ENCODE measurements at regions not wholly inside any gene's neighbourhood (a gene's known extent, or its start where the extent isn't known, plus 50 kb on each side); places are given as distances from the start of the nearest gene placed in this dataset.

DNA sequence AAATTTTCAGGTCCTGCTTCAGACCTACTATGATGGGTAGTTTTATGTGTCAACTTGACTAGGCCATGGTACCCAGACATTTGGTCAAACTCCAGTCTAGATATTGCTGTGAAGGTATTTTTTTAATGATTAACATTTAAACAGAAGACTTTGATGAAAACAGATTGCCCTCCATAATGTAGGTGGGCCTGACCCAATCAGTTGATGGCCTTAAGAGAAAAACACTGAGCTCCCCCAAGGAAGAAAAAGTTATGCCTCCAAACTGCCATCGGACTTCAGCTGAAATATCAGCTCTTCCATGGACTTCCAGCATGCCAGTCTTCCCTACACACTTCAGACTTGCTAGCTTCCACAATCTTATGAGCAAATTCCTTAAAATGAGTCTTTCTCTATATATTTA is 67.3 kb upstream of the TYRP1 start:
- H3K27ac ChIP-seq (ENCODE audit: insufficient read depth in 1 of 2, low read depth in 1 of 2, low read length in 2 of 2, poor library complexity in 1 of 2, severe bottlenecking in 2 of 2): no peak overlapping the region
- CTCF ChIA-PET: no interaction called here
- WGBS (ENCODE audit: insufficient coverage): 83% methylated on average over 1 of the region's 1 CpG

DNA sequence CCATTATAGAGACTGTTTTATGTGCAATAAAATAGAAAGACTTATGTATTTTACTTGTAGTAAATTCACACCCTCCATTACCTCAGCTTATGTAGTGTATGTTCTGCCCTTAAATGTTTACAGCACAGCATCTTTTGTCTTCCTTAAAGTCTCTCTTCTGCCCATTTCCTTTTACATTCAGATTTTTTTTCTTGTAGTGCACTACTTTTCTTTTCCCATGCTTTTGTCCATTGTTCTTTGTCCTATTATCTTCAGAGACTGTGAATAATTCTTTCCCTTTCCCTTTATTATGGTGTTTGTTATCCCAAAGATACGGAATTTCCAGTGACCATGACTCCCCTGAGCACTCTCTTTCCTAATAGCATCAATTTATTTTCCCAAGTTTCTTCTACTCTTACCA is 66.1 kb upstream of the TYRP1 start:
- no peak for DNase-seq
- POLR2A ChIA-PET: no interaction called here
- 56% methylated on average over 1 of the region's 1 CpG for WGBS (ENCODE audit: insufficient coverage)
- Histone ChIP-seq H3K9me3 (ENCODE audit: control extremely low read depth in 1 of 5, control insufficient read depth in 4 of 5, insufficient read depth in 2 of 5, low read depth in 1 of 5, low read length in 4 of 5) (no peaks in the 10 kb centered on the region), H3K36me3 (ENCODE audit: control insufficient read depth in 4 of 4, insufficient read depth in 4 of 4, low read length in 3 of 4) (no peaks in the 10 kb centered on the region), H3K27me3 (replicated peaks in 2 of 5; ENCODE audit: control insufficient read depth in 4 of 5, insufficient read depth in 5 of 5, low read length in 4 of 5) (peaks cover 0 to 2% (median 0%) of the 10 kb centered on the region in 5 experiments), H3K27ac (ENCODE audit: insufficient read depth in 1 of 2, low read depth in 1 of 2, low read length in 2 of 2, poor library complexity in 1 of 2, severe bottlenecking in 2 of 2) (no peak overlapping the region), H3K4me3 (ENCODE audit: control insufficient read depth in 1 of 7, extremely low read depth in 1 of 7, insufficient read depth in 4 of 7, low read depth in 2 of 7, low read length in 6 of 7) (no peak overlapping the region), H3K4me1 (ENCODE audit: control extremely low read depth in 1 of 4, control insufficient read depth in 4 of 4, insufficient read depth in 4 of 4, low read length in 3 of 4) (no peaks in the 10 kb centered on the region)
- CTCF ChIA-PET: no interaction called here

More for the DNA sequence above, 67.3 kb upstream of the TYRP1 start:
- Histone ChIP-seq H3K27me3 (replicated peaks in 2 of 5; ENCODE audit: control insufficient read depth in 4 of 5, insufficient read depth in 5 of 5, low read length in 4 of 5) (peaks cover 0 to 2% (median 0%) of the 10 kb centered on the region in 5 experiments), H3K36me3 (ENCODE audit: control insufficient read depth in 4 of 4, insufficient read depth in 4 of 4, low read length in 3 of 4) (no peaks in the 10 kb centered on the region), H3K4me3 (ENCODE audit: control insufficient read depth in 1 of 7, extremely low read depth in 1 of 7, insufficient read depth in 4 of 7, low read depth in 2 of 7, low read length in 6 of 7) (no peak overlapping the region), H3K9me3 (ENCODE audit: control extremely low read depth in 1 of 5, control insufficient read depth in 4 of 5, insufficient read depth in 2 of 5, low read depth in 1 of 5, low read length in 4 of 5) (no peaks in the 10 kb centered on the region), H3K4me1 (ENCODE audit: control extremely low read depth in 1 of 4, control insufficient read depth in 4 of 4, insufficient read depth in 4 of 4, low read length in 3 of 4) (no peaks in the 10 kb centered on the region)
- POLR2A ChIA-PET: no interaction called here
- no peak for DNase-seq

DNA sequence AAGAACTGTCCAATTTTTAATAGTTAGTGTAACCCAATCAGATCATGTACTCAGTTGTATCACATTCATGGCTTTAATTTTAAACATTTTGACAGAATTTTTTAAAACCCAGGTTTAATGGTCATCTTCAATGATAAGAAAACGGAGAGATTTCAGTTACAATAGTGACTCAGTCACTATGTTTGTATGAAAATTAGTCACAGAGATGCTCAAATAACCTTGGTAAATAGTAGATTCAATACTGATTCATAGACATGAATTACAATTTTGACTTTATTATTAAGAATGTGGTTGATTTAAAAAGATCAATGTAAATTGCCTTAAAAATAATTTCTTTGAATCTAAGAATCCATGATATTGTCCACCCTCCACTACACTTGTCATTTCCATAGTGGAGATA is 64.6 kb upstream of the TYRP1 start:
- no peaks in the 10 kb centered on the region for H3K36me3 ChIP-seq (ENCODE audit: control insufficient read depth in 4 of 4, insufficient read depth in 4 of 4, low read length in 3 of 4)
- no peaks in the 10 kb centered on the region for H3K9me3 ChIP-seq (ENCODE audit: control extremely low read depth in 1 of 5, control insufficient read depth in 4 of 5, insufficient read depth in 2 of 5, low read depth in 1 of 5, low read length in 4 of 5)
- no peak overlapping the region for H3K27ac ChIP-seq (ENCODE audit: insufficient read depth in 1 of 2, low read depth in 1 of 2, low read length in 2 of 2, poor library complexity in 1 of 2, severe bottlenecking in 2 of 2)
- no peak for DNase-seq
- H3K4me3 ChIP-seq (ENCODE audit: control insufficient read depth in 1 of 7, extremely low read depth in 1 of 7, insufficient read depth in 4 of 7, low read depth in 2 of 7, low read length in 6 of 7): no peak overlapping the region
- peaks cover 0 to 2% (median 0%) of the 10 kb centered on the region in 5 experiments for H3K27me3 ChIP-seq (replicated peaks in 2 of 5; ENCODE audit: control insufficient read depth in 4 of 5, insufficient read depth in 5 of 5, low read length in 4 of 5)
- POLR2A ChIA-PET: no interaction called here
- CTCF ChIA-PET: no interaction called here
- no CpG with 5 or more reads among the region's 1 CpG for WGBS (ENCODE audit: insufficient coverage)
- H3K4me1 ChIP-seq (ENCODE audit: control extremely low read depth in 1 of 4, control insufficient read depth in 4 of 4, insufficient read depth in 4 of 4, low read length in 3 of 4): no peaks in the 10 kb centered on the region

DNA sequence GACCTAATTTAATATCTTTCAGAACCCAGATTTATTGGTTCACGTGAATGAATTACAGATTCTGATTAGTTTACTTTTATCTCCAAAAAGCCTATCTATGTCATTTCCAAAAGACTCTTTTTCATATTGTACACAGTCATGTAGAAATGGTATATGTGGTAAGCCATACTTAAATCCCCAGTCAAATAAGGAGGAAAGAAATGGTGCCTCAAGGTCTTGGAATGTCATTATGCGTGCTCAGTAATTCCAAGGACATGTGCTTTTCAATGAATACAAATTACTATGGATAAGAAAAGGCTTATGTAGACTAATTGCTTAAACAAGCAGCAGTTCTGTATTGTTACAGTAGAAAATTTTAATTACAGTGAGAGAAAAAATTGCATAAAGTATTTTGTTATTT is 64.1 kb upstream of the TYRP1 start:
- POLR2A ChIA-PET: no interaction called here
- CTCF ChIA-PET: no interaction called here
- H3K27me3 ChIP-seq (replicated peaks in 2 of 5; ENCODE audit: control insufficient read depth in 4 of 5, insufficient read depth in 5 of 5, low read length in 4 of 5): peaks cover 0 to 2% (median 0%) of the 10 kb centered on the region in 5 experiments

DNA sequence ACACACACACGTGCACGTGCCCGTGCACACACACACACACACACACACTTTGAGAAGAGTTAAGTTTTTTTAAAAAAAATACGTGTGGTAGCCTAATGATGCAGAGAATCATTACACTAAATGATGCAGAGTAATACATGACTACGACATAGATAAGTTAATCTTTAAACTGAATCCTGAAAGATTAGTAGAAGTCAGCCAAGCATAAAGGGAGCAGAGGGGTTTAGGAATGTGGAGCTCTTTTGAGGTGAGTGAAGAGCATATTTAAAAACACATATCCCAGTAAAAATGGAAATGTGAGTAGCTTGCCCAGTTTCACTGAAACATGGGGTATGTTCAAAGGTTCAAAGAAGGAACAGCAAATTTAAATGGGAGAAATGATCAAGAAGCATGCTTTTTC is 61.3 kb upstream of the TYRP1 start:
- H3K36me3 ChIP-seq (ENCODE audit: control insufficient read depth in 4 of 4, insufficient read depth in 4 of 4, low read length in 3 of 4): no peaks in the 10 kb centered on the region
- peaks cover 0 to 2% (median 0%) of the 10 kb centered on the region in 5 experiments for H3K27me3 ChIP-seq (replicated peaks in 2 of 5; ENCODE audit: control insufficient read depth in 4 of 5, insufficient read depth in 5 of 5, low read length in 4 of 5)
- ChIA-PET CTCF (no interaction called here), POLR2A (no interaction called here)
- WGBS (ENCODE audit: insufficient coverage): 90% methylated on average over 2 of the region's 5 CpGs
- no peak overlapping the region for H3K27ac ChIP-seq (ENCODE audit: insufficient read depth in 1 of 2, low read depth in 1 of 2, low read length in 2 of 2, poor library complexity in 1 of 2, severe bottlenecking in 2 of 2)
- H3K4me1 ChIP-seq (ENCODE audit: control extremely low read depth in 1 of 4, control insufficient read depth in 4 of 4, insufficient read depth in 4 of 4, low read length in 3 of 4): no peaks in the 10 kb centered on the region
- H3K9me3 ChIP-seq (ENCODE audit: control extremely low read depth in 1 of 5, control insufficient read depth in 4 of 5, insufficient read depth in 2 of 5, low read depth in 1 of 5, low read length in 4 of 5): no peaks in the 10 kb centered on the region
- H3K4me3 ChIP-seq (ENCODE audit: control insufficient read depth in 1 of 7, extremely low read depth in 1 of 7, insufficient read depth in 4 of 7, low read depth in 2 of 7, low read length in 6 of 7): no peak overlapping the region
- no peak for DNase-seq

More for the DNA sequence above, 64.1 kb upstream of the TYRP1 start:
- no peak overlapping the region for H3K27ac ChIP-seq (ENCODE audit: insufficient read depth in 1 of 2, low read depth in 1 of 2, low read length in 2 of 2, poor library complexity in 1 of 2, severe bottlenecking in 2 of 2)
- WGBS (ENCODE audit: insufficient coverage): no CpG with 5 or more reads among the region's 2 CpGs
- H3K9me3 ChIP-seq (ENCODE audit: control extremely low read depth in 1 of 5, control insufficient read depth in 4 of 5, insufficient read depth in 2 of 5, low read depth in 1 of 5, low read length in 4 of 5): no peaks in the 10 kb centered on the region
- H3K4me1 ChIP-seq (ENCODE audit: control extremely low read depth in 1 of 4, control insufficient read depth in 4 of 4, insufficient read depth in 4 of 4, low read length in 3 of 4): no peaks in the 10 kb centered on the region
- no peak overlapping the region for H3K4me3 ChIP-seq (ENCODE audit: control insufficient read depth in 1 of 7, extremely low read depth in 1 of 7, insufficient read depth in 4 of 7, low read depth in 2 of 7, low read length in 6 of 7)
- no peaks in the 10 kb centered on the region for H3K36me3 ChIP-seq (ENCODE audit: control insufficient read depth in 4 of 4, insufficient read depth in 4 of 4, low read length in 3 of 4)
- DNase-seq: no peak

DNA sequence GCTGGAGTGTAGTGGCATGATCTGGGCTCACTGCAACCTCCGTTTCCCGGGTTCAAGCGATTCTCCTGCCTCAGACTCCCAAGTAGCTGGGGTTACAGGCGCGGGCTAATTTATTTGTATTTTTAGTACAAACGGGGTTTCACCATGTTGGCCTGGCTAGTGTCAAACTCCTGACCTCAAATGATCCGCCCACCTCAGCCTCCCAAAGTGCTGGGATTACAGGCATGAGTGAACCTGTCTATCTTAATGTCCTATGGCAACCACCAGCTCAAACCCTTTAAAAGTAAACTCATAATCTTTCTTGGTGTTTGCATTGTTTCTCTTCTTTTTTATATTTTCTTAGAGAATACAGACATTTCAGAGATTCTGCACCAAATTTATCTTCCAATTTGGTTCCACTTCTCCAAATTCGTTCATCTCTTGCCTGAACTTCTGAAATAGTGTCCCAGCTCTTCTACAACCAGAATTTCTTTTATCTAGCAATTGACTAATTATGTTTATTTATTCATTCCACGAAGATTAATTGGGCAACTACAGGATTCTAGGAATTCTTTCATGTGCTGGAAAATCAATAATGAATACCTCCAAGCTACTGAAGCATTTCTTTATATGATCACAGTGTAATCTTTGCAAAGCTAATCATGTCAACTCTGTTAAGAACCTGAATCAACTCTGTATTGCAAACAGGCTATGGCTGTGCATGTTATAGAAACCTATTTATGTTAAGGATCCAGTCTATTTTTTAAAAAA is 60.0 kb upstream of the TYRP1 start:
- no peak for DNase-seq
- ChIA-PET POLR2A (no interaction called here), CTCF (no interaction called here)
- no peaks in the 10 kb centered on the region for H3K36me3 ChIP-seq (ENCODE audit: control insufficient read depth in 4 of 4, insufficient read depth in 4 of 4, low read length in 3 of 4)
- no peak overlapping the region for H3K4me3 ChIP-seq (ENCODE audit: control insufficient read depth in 1 of 7, extremely low read depth in 1 of 7, insufficient read depth in 4 of 7, low read depth in 2 of 7, low read length in 6 of 7)
- 85% methylated on average over 9 of the region's 9 CpGs for WGBS (ENCODE audit: insufficient coverage)
- H3K9me3 ChIP-seq (ENCODE audit: control extremely low read depth in 1 of 5, control insufficient read depth in 4 of 5, insufficient read depth in 2 of 5, low read depth in 1 of 5, low read length in 4 of 5): no peaks in the 10 kb centered on the region
- peaks cover 0 to 2% (median 0%) of the 10 kb centered on the region in 5 experiments for H3K27me3 ChIP-seq (replicated peaks in 2 of 5; ENCODE audit: control insufficient read depth in 4 of 5, insufficient read depth in 5 of 5, low read length in 4 of 5)
- H3K4me1 ChIP-seq (ENCODE audit: control extremely low read depth in 1 of 4, control insufficient read depth in 4 of 4, insufficient read depth in 4 of 4, low read length in 3 of 4): no peaks in the 10 kb centered on the region
- H3K27ac ChIP-seq (ENCODE audit: insufficient read depth in 1 of 2, low read depth in 1 of 2, low read length in 2 of 2, poor library complexity in 1 of 2, severe bottlenecking in 2 of 2): no peak overlapping the region

DNA sequence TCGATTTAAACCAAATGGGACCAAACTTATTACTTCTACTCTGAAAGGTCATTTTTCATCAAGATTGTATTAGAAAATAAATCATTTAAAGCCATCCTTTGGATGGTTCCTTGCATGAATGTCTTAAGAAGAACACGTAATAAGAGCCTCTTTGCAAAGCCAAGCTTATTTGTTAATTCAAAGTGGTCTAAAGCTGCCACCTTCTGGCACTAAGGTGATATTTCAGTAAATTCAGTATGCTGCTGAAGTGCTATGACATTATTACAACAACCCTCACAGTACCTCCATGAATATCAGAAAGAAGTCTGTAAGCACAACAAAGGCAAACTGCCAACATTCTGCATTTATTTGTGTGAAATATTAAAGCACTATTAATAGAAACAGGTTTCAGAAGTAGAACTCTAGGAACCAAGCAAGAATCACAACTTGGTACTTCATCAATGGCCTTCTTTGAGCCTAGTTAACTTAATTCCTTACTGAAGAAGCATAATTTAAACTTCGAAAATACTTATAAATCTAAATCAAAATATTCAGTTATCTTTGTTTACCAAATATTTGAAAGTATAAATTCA is 53.1 kb upstream of the TYRP1 start:
- peak; percentile 33 to 68 (median 68) for DNase-seq
- Histone ChIP-seq H3K36me3 (ENCODE audit: control insufficient read depth in 4 of 4, insufficient read depth in 4 of 4, low read length in 3 of 4) (no peaks in the 10 kb centered on the region), H3K27ac (ENCODE audit: insufficient read depth in 1 of 2, low read depth in 1 of 2, low read length in 2 of 2, poor library complexity in 1 of 2, severe bottlenecking in 2 of 2) (no peak overlapping the region), H3K9me3 (ENCODE audit: control extremely low read depth in 1 of 5, control insufficient read depth in 4 of 5, insufficient read depth in 2 of 5, low read depth in 1 of 5, low read length in 4 of 5) (no peaks in the 10 kb centered on the region), H3K27me3 (replicated peaks in 2 of 5; ENCODE audit: control insufficient read depth in 4 of 5, insufficient read depth in 5 of 5, low read length in 4 of 5) (no peaks in the 10 kb centered on the region), H3K4me3 (ENCODE audit: control insufficient read depth in 1 of 7, extremely low read depth in 1 of 7, insufficient read depth in 4 of 7, low read depth in 2 of 7, low read length in 6 of 7) (no peak overlapping the region), H3K4me1 (ENCODE audit: control extremely low read depth in 1 of 4, control insufficient read depth in 4 of 4, insufficient read depth in 4 of 4, low read length in 3 of 4) (no peaks in the 10 kb centered on the region)
- 60% methylated on average over 2 of the region's 3 CpGs for WGBS (ENCODE audit: insufficient coverage)
- ChIA-PET POLR2A (no interaction called here), CTCF (interaction anchor here (0.7 to 2.0 kb wide), 6 partner anchors 9 to 1324 kb away, joined by 3 to 8 read pairs (median 3); no protein-coding TSS in a partner anchor)
